ENCODE measurements at regions not wholly inside any gene's neighbourhood (a gene's known extent, or its start where the extent isn't known, plus 50 kb on each side); places are given as distances from the start of the nearest gene placed in this dataset.

- TF ChIP-seq CTCF (conservative IDR thresholded peaks at IDR 0.05 in 1 of 2, IDR thresholded peaks at IDR 0.05 in 1 of 2; ENCODE audit: low read depth in 1 of 2, low read length in 2 of 2) (no peak), EZH2 (IDR thresholded peaks at IDR 0.05; ENCODE audit: low read length, missing control alignments) (no peak)
These were observed 127.7 kb upstream of the ANKRD55 start for GRCh38 chr5:56360816-56361215.

Data from fibroblast of lung (primary cell).